WTC11 (cell line): ENCODE measurements at regions not wholly inside any gene's neighbourhood (a gene's known extent, or its start where the extent isn't known, plus 50 kb on each side); places are given as distances from the start of the nearest gene placed in this dataset.

Experiments
- ATAC-seq: fragments of 200-7000 bp; cut with Tn5 transposase; 2 replicates; pipeline ENCODE4 v1.10.0; 2021; ENCODE audit warnings: mild to moderate bottlenecking, moderate library complexity
- CTCF ChIA-PET: fragments of 300-600 bp; sonication (Branson Sonifier 250); formaldehyde crosslinking; loops from one replicate; lab custom pipeline; 2021; ENCODE audit warnings: antibody characterized with exemption; lab: Charles Lee
- POLR2A ChIA-PET: fragments of 350-600 bp; sonication (Branson Sonifier 250); formaldehyde crosslinking; loops from one replicate; lab custom pipeline; 2021; ENCODE audit warnings: antibody characterized with exemption; lab: Charles Lee
- DNase-seq: peaks from one replicate; pipeline ENCODE4 v3.0.0; 2021; ENCODE audit warnings: low spot score
- H3K27ac Mint-ChIP-seq: 2 replicates; pipeline ENCODE4 v1.8.0; 2021; ENCODE audit warnings: mixed read lengths
- H3K27me3 Mint-ChIP-seq: 2 replicates; pipeline ENCODE4 v1.8.0; 2021; ENCODE audit warnings: low read depth, mild to moderate bottlenecking, moderate library complexity, mixed read lengths
- H3K36me3 Mint-ChIP-seq: 2 replicates; pipeline ENCODE4 v1.8.0; 2021; ENCODE audit warnings: mixed read lengths
- H3K4me1 Mint-ChIP-seq: 2 replicates; pipeline ENCODE4 v1.8.0; 2022; ENCODE audit warnings: mixed read lengths
- H3K4me3 Mint-ChIP-seq: 2 replicates; pipeline ENCODE4 v1.8.0; 2021; ENCODE audit warnings: mild to moderate bottlenecking, moderate library complexity, mixed read lengths
- H3K9me3 Mint-ChIP-seq: 2 replicates; pipeline ENCODE4 v1.8.0; 2021; ENCODE audit warnings: mixed read lengths
- AFF4 ChIP-seq: sonication (generic); formaldehyde crosslinking; IDR thresholded peaks from 2 replicates; pipeline ENCODE4 v1.8.1; 2023; ENCODE audit warnings: mild to moderate bottlenecking, missing genetic modification reagents, borderline replicate concordance
- CDX4 ChIP-seq: fragments of 250-450 bp; sonication (Bioruptor Pico); IDR thresholded peaks from 2 replicates; pipeline ENCODE4 v1.9.0; 2021; ENCODE audit warnings: moderate library complexity, mild to moderate bottlenecking, inconsistent platforms, borderline replicate concordance
- E2F1 ChIP-seq: sonication (generic); formaldehyde crosslinking; IDR thresholded peaks from 2 replicates; pipeline ENCODE4 v1.8.0; 2022; ENCODE audit warnings: mild to moderate bottlenecking, missing genetic modification reagents
- ELF4 ChIP-seq: sonication (generic); formaldehyde crosslinking; IDR thresholded peaks from 2 replicates; pipeline ENCODE4 v1.8.1; 2022; ENCODE audit warnings: low read depth, mild to moderate bottlenecking, moderate library complexity, missing genetic modification reagents
- FOXP1 ChIP-seq: sonication (generic); formaldehyde crosslinking; IDR thresholded peaks from 2 replicates; pipeline ENCODE4 v1.8.0; 2022; ENCODE audit warnings: missing genetic modification reagents, mild to moderate bottlenecking, moderate library complexity, borderline replicate concordance
- GRHL2 ChIP-seq: fragments of 250-450 bp; sonication (Bioruptor Pico); IDR thresholded peaks from 2 replicates; pipeline ENCODE4 v1.8.0; 2022; ENCODE audit warnings: mild to moderate bottlenecking, moderate library complexity; ENCODE audit not compliant: insufficient replicate concordance, severe bottlenecking
- HMGA2 ChIP-seq: fragments of 250-450 bp; sonication (Bioruptor Pico); IDR thresholded peaks from 2 replicates; pipeline ENCODE4 v1.4.0; 2021; ENCODE audit warnings: mild to moderate bottlenecking, moderate library complexity
- HMGXB4 ChIP-seq: sonication (generic); formaldehyde crosslinking; IDR thresholded peaks from 2 replicates; pipeline ENCODE4 v1.8.1; 2023; ENCODE audit warnings: mild to moderate bottlenecking, moderate library complexity, missing genetic modification reagents
- IRF2 ChIP-seq: sonication (generic); formaldehyde crosslinking; IDR thresholded peaks from 2 replicates; pipeline ENCODE4 v1.8.0; 2022; ENCODE audit warnings: low read depth, missing genetic modification reagents, borderline replicate concordance
- KAT7 ChIP-seq: sonication (generic); formaldehyde crosslinking; IDR thresholded peaks from 2 replicates; pipeline ENCODE4 v1.8.1; 2023; ENCODE audit warnings: missing genetic modification reagents, mild to moderate bottlenecking, borderline replicate concordance
- MLX ChIP-seq: sonication (generic); formaldehyde crosslinking; IDR thresholded peaks from 2 replicates; pipeline ENCODE4 v1.8.1; 2023; ENCODE audit warnings: mild to moderate bottlenecking, missing genetic modification reagents, moderate library complexity
- MXD4 ChIP-seq: fragments of 250-450 bp; sonication (Bioruptor Pico); IDR thresholded peaks from 2 replicates; pipeline ENCODE4 v1.8.0; 2021; ENCODE audit warnings: mild to moderate bottlenecking, moderate library complexity, borderline replicate concordance
- PREB ChIP-seq: sonication (generic); formaldehyde crosslinking; IDR thresholded peaks from 2 replicates; pipeline ENCODE4 v1.8.1; 2022; ENCODE audit warnings: mild to moderate bottlenecking, missing genetic modification reagents, moderate library complexity, borderline replicate concordance
- SP1 ChIP-seq: sonication (generic); formaldehyde crosslinking; conservative IDR thresholded peaks from 2 replicates; pipeline ENCODE4 v1.8.1; 2022; ENCODE audit warnings: missing genetic modification reagents
- ZNF138 ChIP-seq: sonication (generic); formaldehyde crosslinking; conservative IDR thresholded peaks from 2 replicates; pipeline ENCODE4 v1.8.1; 2022; ENCODE audit warnings: mild to moderate bottlenecking, moderate library complexity, missing genetic modification reagents
- ZNF232 ChIP-seq: sonication (generic); formaldehyde crosslinking; IDR thresholded peaks from 2 replicates; pipeline ENCODE4 v1.8.0; 2022; ENCODE audit warnings: mild to moderate bottlenecking, missing genetic modification reagents
- ZNF396 ChIP-seq: fragments of 250-450 bp; sonication (Bioruptor Pico); IDR thresholded peaks from 2 replicates; pipeline ENCODE4 v1.8.0; 2021; ENCODE audit warnings: mild to moderate bottlenecking, moderate library complexity, borderline replicate concordance
- TF ChIP-seq, protein P1 (sequence below): sonication (generic); formaldehyde crosslinking; IDR thresholded peaks from 2 replicates; pipeline ENCODE4 v1.8.1; 2023; ENCODE audit warnings: mild to moderate bottlenecking, missing genetic modification reagents
- TF ChIP-seq, protein P2 (sequence below): sonication (generic); formaldehyde crosslinking; IDR thresholded peaks from 2 replicates; pipeline ENCODE4 v1.8.0; 2022; ENCODE audit warnings: mild to moderate bottlenecking, missing genetic modification reagents

GRCh38 chr10:126787201-126787600 is 116.7 kb upstream of the C10orf90 start:
- Mint-ChIP-seq H3K9me3 (peaks cover 9% of the 10 kb centered on the region), H3K4me1 (peaks cover 8% of the 10 kb centered on the region; the same call in 1 of the 2 replicates), H3K36me3 (peaks cover 3% of the 10 kb centered on the region; the same call in 1 of the 2 replicates), H3K27ac (no peak overlapping the region), H3K27me3 (no peaks in the 10 kb centered on the region), H3K4me3 (no peak overlapping the region)
- ChIA-PET CTCF (no interaction called here), POLR2A (no interaction called here)
- TF ChIP-seq, protein P1, sequence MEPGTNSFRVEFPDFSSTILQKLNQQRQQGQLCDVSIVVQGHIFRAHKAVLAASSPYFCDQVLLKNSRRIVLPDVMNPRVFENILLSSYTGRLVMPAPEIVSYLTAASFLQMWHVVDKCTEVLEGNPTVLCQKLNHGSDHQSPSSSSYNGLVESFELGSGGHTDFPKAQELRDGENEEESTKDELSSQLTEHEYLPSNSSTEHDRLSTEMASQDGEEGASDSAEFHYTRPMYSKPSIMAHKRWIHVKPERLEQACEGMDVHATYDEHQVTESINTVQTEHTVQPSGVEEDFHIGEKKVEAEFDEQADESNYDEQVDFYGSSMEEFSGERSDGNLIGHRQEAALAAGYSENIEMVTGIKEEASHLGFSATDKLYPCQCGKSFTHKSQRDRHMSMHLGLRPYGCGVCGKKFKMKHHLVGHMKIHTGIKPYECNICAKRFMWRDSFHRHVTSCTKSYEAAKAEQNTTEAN (CRISPR knock-in tag): no peak
- no peak for TF ChIP-seq ZNF396 (CRISPR knock-in tag)
- no peak for TF ChIP-seq ZNF138 (CRISPR knock-in tag)
- no peak for TF ChIP-seq ELF4
- TF ChIP-seq CDX4 (CRISPR knock-in tag): no peak
- no peak for TF ChIP-seq SP1
- no peak for TF ChIP-seq KAT7 (CRISPR knock-in tag)
- TF ChIP-seq ZNF232: no peak
- TF ChIP-seq PREB (CRISPR knock-in tag): no peak
- no peak for TF ChIP-seq HMGXB4 (CRISPR knock-in tag)
- TF ChIP-seq MLX (CRISPR knock-in tag): no peak
- no peak for TF ChIP-seq IRF2 (CRISPR knock-in tag)
- no peak for TF ChIP-seq GRHL2
- TF ChIP-seq MXD4: no peak
- TF ChIP-seq E2F1 (CRISPR knock-in tag): no peak
- TF ChIP-seq, protein P2, sequence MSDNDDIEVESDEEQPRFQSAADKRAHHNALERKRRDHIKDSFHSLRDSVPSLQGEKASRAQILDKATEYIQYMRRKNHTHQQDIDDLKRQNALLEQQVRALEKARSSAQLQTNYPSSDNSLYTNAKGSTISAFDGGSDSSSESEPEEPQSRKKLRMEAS (CRISPR knock-in tag): no peak
- TF ChIP-seq AFF4 (CRISPR knock-in tag): no peak
- TF ChIP-seq HMGA2 (CRISPR knock-in tag): no peak
- TF ChIP-seq FOXP1 (CRISPR knock-in tag): no peak
- no peak for ATAC-seq
- DNase-seq: no peak
